NT2/D1 (cell line): ENCODE measurements at regions not wholly inside any gene's neighbourhood (a gene's known extent, or its start where the extent isn't known, plus 50 kb on each side); places are given as distances from the start of the nearest gene placed in this dataset.
"Not testable (repeated sequence)": the region's sequence is repeated elsewhere in the genome, so short reads cannot be mapped to it uniquely, and the experiment has no call there.

ENCODE experiments used
- DNase-seq: peaks from one replicate; pipeline ENCODE4 v3.0.0-alpha.2; 2011; ENCODE audit warnings: low read depth, low spot score
- H3K27me3 ChIP-seq: 2 replicates; pipeline ENCODE4 v1.6.0; 2011; ENCODE audit warnings: mild to moderate bottlenecking; ENCODE audit not compliant: insufficient read length, insufficient read depth
- H3K36me3 ChIP-seq: 2 replicates; pipeline ENCODE4 v1.6.1; 2011; ENCODE audit warnings: mild to moderate bottlenecking, low read length, mixed read lengths; ENCODE audit not compliant: insufficient read depth, insufficient read length
- H3K4me1 ChIP-seq: 2 replicates; pipeline ENCODE4 v1.5.1; 2011; ENCODE audit not compliant: insufficient read depth, insufficient read length
- H3K4me3 ChIP-seq: 2 replicates; pipeline ENCODE4 v1.5.1; 2011; ENCODE audit warnings: low read depth; ENCODE audit not compliant: insufficient read length
- H3K9ac ChIP-seq: 2 replicates; pipeline ENCODE4 v1.6.0; 2011; ENCODE audit warnings: low read depth; ENCODE audit not compliant: insufficient read length
- H3K9me3 ChIP-seq: 2 replicates; pipeline ENCODE4 v1.5.1; 2011; ENCODE audit warnings: mild to moderate bottlenecking, low read length; ENCODE audit not compliant: insufficient read depth
- SUZ12 ChIP-seq: IDR thresholded peaks from 2 replicates; pipeline ENCODE4 v1.6.1; 2011; ENCODE audit not compliant: insufficient read length, insufficient read depth; ENCODE audit errors: extremely low read depth
- YY1 ChIP-seq: IDR thresholded peaks from 2 replicates; pipeline ENCODE4 v1.6.1; 2011; ENCODE audit not compliant: insufficient read length, insufficient read depth
- ZNF274 ChIP-seq: IDR thresholded peaks from 2 replicates; pipeline ENCODE4 v1.6.1; 2011; ENCODE audit warnings: mild to moderate bottlenecking, low read depth, low read length

GRCh38 chr7:4604456-4604940 lies 77.6 kb upstream of the FOXK1 start:
- Histone ChIP-seq H3K9ac (no peak overlapping the region), H3K9me3 (no peaks in the 10 kb centered on the region), H3K4me1 (peaks cover 3% of the 10 kb centered on the region), H3K27me3 (no peaks in the 10 kb centered on the region), H3K36me3 (no peaks in the 10 kb centered on the region), H3K4me3 (no peak overlapping the region)
- DNase-seq, result no peak
- TF ChIP-seq ZNF274 (no peak), YY1 (no peak), SUZ12 (no peak)

- no peak overlapping the region for H3K9ac ChIP-seq
- no peaks in the 10 kb centered on the region for H3K36me3 ChIP-seq
- no peak overlapping the region for H3K4me3 ChIP-seq
- no peaks in the 10 kb centered on the region for H3K9me3 ChIP-seq
- no peaks in the 10 kb centered on the region for H3K27me3 ChIP-seq
- TF ChIP-seq SUZ12 (no peak), YY1 (no peak), ZNF274 (no peak)
- no peak for DNase-seq
- H3K4me1 ChIP-seq, result peaks cover 3% of the 10 kb centered on the region
Observed at GRCh38 chr7:4606797-4607196, 75.3 kb upstream of the FOXK1 start.

GRCh38 chr7:4607311-4607729 lies 74.8 kb upstream of the FOXK1 start:
- Histone ChIP-seq H3K4me3 (no peak overlapping the region), H3K9me3 (no peaks in the 10 kb centered on the region), H3K36me3 (no peaks in the 10 kb centered on the region), H3K4me1 (peaks cover 3% of the 10 kb centered on the region), H3K9ac (no peak overlapping the region), H3K27me3 (peaks cover 3% of the 10 kb centered on the region)
- TF ChIP-seq SUZ12 (no peak), YY1 (no peak), ZNF274 (no peak)
- DNase-seq, result no peak

GRCh38 chr7:4609576-4609975 lies 72.5 kb upstream of the FOXK1 start:
- not testable (repeated sequence) for DNase-seq, H3K9ac ChIP-seq, H3K4me3 ChIP-seq, H3K27me3 ChIP-seq, H3K36me3 ChIP-seq, H3K9me3 ChIP-seq, H3K4me1 ChIP-seq

- Histone ChIP-seq H3K9me3 (no peaks in the 10 kb centered on the region), H3K9ac (no peak overlapping the region), H3K27me3 (peaks cover 4% of the 10 kb centered on the region), H3K4me3 (no peak overlapping the region), H3K4me1 (peaks cover 3% of the 10 kb centered on the region), H3K36me3 (no peaks in the 10 kb centered on the region)
- no peak for TF ChIP-seq SUZ12
- no peak for TF ChIP-seq ZNF274
- TF ChIP-seq YY1, result no peak
- DNase-seq, result no peak
Observed at GRCh38 chr7:4610768-4611467, 71.2 kb upstream of the FOXK1 start.

GRCh38 chr7:4612237-4612636 lies 69.9 kb upstream of the FOXK1 start:
- DNase-seq, result no peak
- Histone ChIP-seq H3K4me3 (no peak overlapping the region), H3K9ac (no peak overlapping the region), H3K9me3 (no peaks in the 10 kb centered on the region), H3K27me3 (peaks cover 4% of the 10 kb centered on the region), H3K4me1 (peaks cover 3% of the 10 kb centered on the region), H3K36me3 (no peaks in the 10 kb centered on the region)
- no peak for TF ChIP-seq YY1
- no peak for TF ChIP-seq SUZ12
- TF ChIP-seq ZNF274, result no peak

- Histone ChIP-seq H3K9me3 (no peaks in the 10 kb centered on the region), H3K4me3 (peak overlapping the region; percentile 31), H3K9ac (peak overlapping the region; percentile 26), H3K27me3 (peaks cover 4% of the 10 kb centered on the region), H3K36me3 (no peaks in the 10 kb centered on the region), H3K4me1 (peaks cover 3% of the 10 kb centered on the region)
- no peak for DNase-seq
- TF ChIP-seq YY1 (no peak), SUZ12 (no peak)
Observed at GRCh38 chr7:4612939-4613841, 68.9 kb upstream of the FOXK1 start.
